ENCODE measurements at regions not wholly inside any gene's neighbourhood (a gene's known extent, or its start where the extent isn't known, plus 50 kb on each side); places are given as distances from the start of the nearest gene placed in this dataset.

- TF ChIP-seq ZFX (IDR thresholded peaks at IDR 0.05) = no peak
Measured at GRCh38 chr2:192735447-192735846, 540.7 kb upstream of the TMEFF2 start (continued).

- ATAC-seq (no peak), DNase-seq (ENCODE audit: low read depth, low spot score) (no peak)
- H3K27ac ChIP-seq (ENCODE audit: low read depth, low read length) = no peak overlapping the region
- no peak for TF ChIP-seq ATF3 (IDR thresholded peaks at IDR 0.05)
- no peak for TF ChIP-seq JUND (IDR thresholded peaks at IDR 0.05)
- no peak for TF ChIP-seq POLR2A (IDR thresholded peaks at IDR 0.05; ENCODE audit: borderline replicate concordance, extremely low read depth, insufficient read depth, insufficient read length)
- TF ChIP-seq TCF7L2 (IDR thresholded peaks at IDR 0.05; ENCODE audit: borderline replicate concordance, extremely low read depth, insufficient read depth, insufficient read length) = no peak
- TF ChIP-seq SRF (IDR thresholded peaks at IDR 0.05; ENCODE audit: low read depth) = no peak
- no peak for TF ChIP-seq YY1 (IDR thresholded peaks at IDR 0.05; ENCODE audit: extremely low read depth, insufficient replicate concordance, low read depth, low read length)
- no peak for TF ChIP-seq CBX3 (IDR thresholded peaks at IDR 0.05; ENCODE audit: low read depth)
- TF ChIP-seq EZH2phosphoT487 (IDR thresholded peaks at IDR 0.05; ENCODE audit: borderline replicate concordance) = no peak
- no peak overlapping the region for H2AFZ ChIP-seq (ENCODE audit: low read depth, low read length, poor library complexity, severe bottlenecking)
- no peak overlapping the region for H3K4me2 ChIP-seq (ENCODE audit: low read length)
- H3K4me3 ChIP-seq (replicated peaks in 1 of 2; ENCODE audit: low read depth in 1 of 2, low read length in 2 of 2) = no peak overlapping the region
- ChIA-PET RAD21 (ENCODE audit: low non-redundant PET in 1 of 2, low total read pairs in 2 of 2, uncharacterized antibody in 2 of 2, unreplicated experiment in 2 of 2) (no interaction called here), CTCF (no interaction called here), POLR2A (no interaction called here)
- H3K79me2 ChIP-seq (ENCODE audit: insufficient read depth, low read length) = no peaks in the 10 kb centered on the region
- BruUV-seq (replicated peaks) = no TSS peak
- no peaks in the 10 kb centered on the region for H3K4me1 ChIP-seq (ENCODE audit: control insufficient read depth in 1 of 2, insufficient read depth in 2 of 2, low read length in 2 of 2)
- H3K27me3 ChIP-seq (ENCODE audit: insufficient read depth, low read length) = no peaks in the 10 kb centered on the region
- H3K9me2 ChIP-seq (ENCODE audit: insufficient read depth) = no peaks in the 10 kb centered on the region
- H3K36me3 ChIP-seq (ENCODE audit: control insufficient read depth in 1 of 2, insufficient read depth in 2 of 2, low read length in 2 of 2) = no peaks in the 10 kb centered on the region
- intact Hi-C loops (cut with micrococcal nuclease) = no loop called here
- no peaks in the 10 kb centered on the region for H3K9me3 ChIP-seq (ENCODE audit: control insufficient read depth in 1 of 2, insufficient read depth in 1 of 2, low read depth in 1 of 2, low read length in 2 of 2)
- H4K20me1 ChIP-seq (ENCODE audit: insufficient read depth) = no peaks in the 10 kb centered on the region
- no peak overlapping the region for H3K9ac ChIP-seq (ENCODE audit: low read length)
Measured at GRCh38 chr2:192729369-192729768, 534.6 kb upstream of the TMEFF2 start.

- no peaks in the 10 kb centered on the region for H3K9me2 ChIP-seq (ENCODE audit: insufficient read depth)
- H3K4me2 ChIP-seq (ENCODE audit: low read length) = no peak overlapping the region
- H3K27me3 ChIP-seq (ENCODE audit: insufficient read depth, low read length) = no peaks in the 10 kb centered on the region
- no peaks in the 10 kb centered on the region for H3K4me1 ChIP-seq (ENCODE audit: control insufficient read depth in 1 of 2, insufficient read depth in 2 of 2, low read length in 2 of 2)
- ChIA-PET POLR2A (no interaction called here), RAD21 (ENCODE audit: low non-redundant PET in 1 of 2, low total read pairs in 2 of 2, uncharacterized antibody in 2 of 2, unreplicated experiment in 2 of 2) (no interaction called here), CTCF (no interaction called here)
- no peaks in the 10 kb centered on the region for H4K20me1 ChIP-seq (ENCODE audit: insufficient read depth)
- H3K36me3 ChIP-seq (ENCODE audit: control insufficient read depth in 1 of 2, insufficient read depth in 2 of 2, low read length in 2 of 2) = no peaks in the 10 kb centered on the region
- ATAC-seq = no peak
- no peak overlapping the region for H3K9ac ChIP-seq (ENCODE audit: low read length)
- BruUV-seq (replicated peaks) = no TSS peak
- H3K79me2 ChIP-seq (ENCODE audit: insufficient read depth, low read length) = no peaks in the 10 kb centered on the region
- TF ChIP-seq ZFX (IDR thresholded peaks at IDR 0.05) (no peak), ATF3 (IDR thresholded peaks at IDR 0.05) (no peak), ELF1 (IDR thresholded peaks at IDR 0.05; ENCODE audit: borderline replicate concordance, low read depth) (no peak), TCF7L2 (IDR thresholded peaks at IDR 0.05; ENCODE audit: borderline replicate concordance, extremely low read depth, insufficient read depth, insufficient read length) (no peak), FOSL1 (IDR thresholded peaks at IDR 0.05; ENCODE audit: low read depth) (no peak), MAX (IDR thresholded peaks at IDR 0.05) (no peak), RAD21 (IDR thresholded peaks at IDR 0.05; ENCODE audit: low read depth) (no peak), POLR2A (IDR thresholded peaks at IDR 0.05; ENCODE audit: borderline replicate concordance, extremely low read depth, insufficient read depth, insufficient read length) (no peak), EZH2 (IDR thresholded peaks at IDR 0.05) (no peak), JUND (IDR thresholded peaks at IDR 0.05) (no peak)
- TF ChIP-seq, protein P1, sequence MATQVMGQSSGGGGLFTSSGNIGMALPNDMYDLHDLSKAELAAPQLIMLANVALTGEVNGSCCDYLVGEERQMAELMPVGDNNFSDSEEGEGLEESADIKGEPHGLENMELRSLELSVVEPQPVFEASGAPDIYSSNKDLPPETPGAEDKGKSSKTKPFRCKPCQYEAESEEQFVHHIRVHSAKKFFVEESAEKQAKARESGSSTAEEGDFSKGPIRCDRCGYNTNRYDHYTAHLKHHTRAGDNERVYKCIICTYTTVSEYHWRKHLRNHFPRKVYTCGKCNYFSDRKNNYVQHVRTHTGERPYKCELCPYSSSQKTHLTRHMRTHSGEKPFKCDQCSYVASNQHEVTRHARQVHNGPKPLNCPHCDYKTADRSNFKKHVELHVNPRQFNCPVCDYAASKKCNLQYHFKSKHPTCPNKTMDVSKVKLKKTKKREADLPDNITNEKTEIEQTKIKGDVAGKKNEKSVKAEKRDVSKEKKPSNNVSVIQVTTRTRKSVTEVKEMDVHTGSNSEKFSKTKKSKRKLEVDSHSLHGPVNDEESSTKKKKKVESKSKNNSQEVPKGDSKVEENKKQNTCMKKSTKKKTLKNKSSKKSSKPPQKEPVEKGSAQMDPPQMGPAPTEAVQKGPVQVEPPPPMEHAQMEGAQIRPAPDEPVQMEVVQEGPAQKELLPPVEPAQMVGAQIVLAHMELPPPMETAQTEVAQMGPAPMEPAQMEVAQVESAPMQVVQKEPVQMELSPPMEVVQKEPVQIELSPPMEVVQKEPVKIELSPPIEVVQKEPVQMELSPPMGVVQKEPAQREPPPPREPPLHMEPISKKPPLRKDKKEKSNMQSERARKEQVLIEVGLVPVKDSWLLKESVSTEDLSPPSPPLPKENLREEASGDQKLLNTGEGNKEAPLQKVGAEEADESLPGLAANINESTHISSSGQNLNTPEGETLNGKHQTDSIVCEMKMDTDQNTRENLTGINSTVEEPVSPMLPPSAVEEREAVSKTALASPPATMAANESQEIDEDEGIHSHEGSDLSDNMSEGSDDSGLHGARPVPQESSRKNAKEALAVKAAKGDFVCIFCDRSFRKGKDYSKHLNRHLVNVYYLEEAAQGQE (IDR thresholded peaks at IDR 0.05; ENCODE audit: low read depth) = no peak
- H2AFZ ChIP-seq (ENCODE audit: low read depth, low read length, poor library complexity, severe bottlenecking) = no peak overlapping the region
- DNase-seq (ENCODE audit: low read depth, low spot score) = no peak
- H3K4me3 ChIP-seq (replicated peaks in 1 of 2; ENCODE audit: low read depth in 1 of 2, low read length in 2 of 2) = no peak overlapping the region
- intact Hi-C loops (cut with micrococcal nuclease) = no loop called here
- no peak overlapping the region for H3K27ac ChIP-seq (ENCODE audit: low read depth, low read length)
- H3K9me3 ChIP-seq (ENCODE audit: control insufficient read depth in 1 of 2, insufficient read depth in 1 of 2, low read depth in 1 of 2, low read length in 2 of 2) = no peaks in the 10 kb centered on the region
Measured at GRCh38 chr2:192725991-192726390, 531.3 kb upstream of the TMEFF2 start.

Data from HCT116 (cell line).